ENCODE measurements at regions not wholly inside any gene's neighbourhood (a gene's known extent, or its start where the extent isn't known, plus 50 kb on each side); places are given as distances from the start of the nearest gene placed in this dataset.

- no peak for DNase-seq (ENCODE audit: low read depth in 1 of 2, low spot score in 1 of 2)
- no peak for TF ChIP-seq JUND (IDR thresholded peaks at IDR 0.05; ENCODE audit: low read depth)
- in situ Hi-C loops (cut with HindIII; ENCODE audit: low pct_unique_long_range_greater_than_20kb, low sequenced_read_pairs): no loop called here
Observed at GRCh38 chr5:12837592-12837991, 933.3 kb upstream of the CTNND2 start.

- DNase-seq (ENCODE audit: low read depth in 1 of 2, low spot score in 1 of 2): no peak
- in situ Hi-C loops (cut with HindIII; ENCODE audit: low pct_unique_long_range_greater_than_20kb, low sequenced_read_pairs): no loop called here
- TF ChIP-seq JUND (IDR thresholded peaks at IDR 0.05; ENCODE audit: low read depth): no peak
Observed at GRCh38 chr5:12825163-12825562, 920.9 kb upstream of the CTNND2 start.

- TF ChIP-seq JUND (IDR thresholded peaks at IDR 0.05; ENCODE audit: low read depth): no peak
- peak in 1 of 2 experiments; percentile 6 for DNase-seq (ENCODE audit: low read depth in 1 of 2, low spot score in 1 of 2)
- in situ Hi-C loops (cut with HindIII; ENCODE audit: low pct_unique_long_range_greater_than_20kb, low sequenced_read_pairs): no loop called here
Observed at GRCh38 chr5:12805165-12805698, 901.0 kb upstream of the CTNND2 start.

- no peak for TF ChIP-seq JUND (IDR thresholded peaks at IDR 0.05; ENCODE audit: low read depth)
- in situ Hi-C loops (cut with HindIII; ENCODE audit: low pct_unique_long_range_greater_than_20kb, low sequenced_read_pairs): no loop called here
Observed at GRCh38 chr5:12799165-12799564, 894.9 kb upstream of the CTNND2 start.

GRCh38 chr5:12795333-12795663 lies 891.1 kb upstream of the CTNND2 start:
- in situ Hi-C loops (cut with HindIII; ENCODE audit: low pct_unique_long_range_greater_than_20kb, low sequenced_read_pairs): no loop called here
- TF ChIP-seq JUND (IDR thresholded peaks at IDR 0.05; ENCODE audit: low read depth): no peak
- DNase-seq (ENCODE audit: low read depth in 1 of 2, low spot score in 1 of 2): no peak

More at GRCh38 chr5:12799165-12799564, 894.9 kb upstream of the CTNND2 start:
- DNase-seq (ENCODE audit: low read depth in 1 of 2, low spot score in 1 of 2): no peak

GRCh38 chr5:12794476-12795332 lies 890.5 kb upstream of the CTNND2 start:
- TF ChIP-seq JUND (IDR thresholded peaks at IDR 0.05; ENCODE audit: low read depth): no peak
- no peak for DNase-seq (ENCODE audit: low read depth in 1 of 2, low spot score in 1 of 2)
- in situ Hi-C loops (cut with HindIII; ENCODE audit: low pct_unique_long_range_greater_than_20kb, low sequenced_read_pairs): no loop called here

GRCh38 chr5:12793373-12793772 lies 889.1 kb upstream of the CTNND2 start:
- DNase-seq (ENCODE audit: low read depth in 1 of 2, low spot score in 1 of 2): no peak
- in situ Hi-C loops (cut with HindIII; ENCODE audit: low pct_unique_long_range_greater_than_20kb, low sequenced_read_pairs): no loop called here
- TF ChIP-seq JUND (IDR thresholded peaks at IDR 0.05; ENCODE audit: low read depth): no peak

- no peak for TF ChIP-seq JUND (IDR thresholded peaks at IDR 0.05; ENCODE audit: low read depth)
- in situ Hi-C loops (cut with HindIII; ENCODE audit: low pct_unique_long_range_greater_than_20kb, low sequenced_read_pairs): no loop called here
- no peak for DNase-seq (ENCODE audit: low read depth in 1 of 2, low spot score in 1 of 2)
Observed at GRCh38 chr5:12780536-12780935, 876.3 kb upstream of the CTNND2 start.

GRCh38 chr5:12777342-12777741 lies 873.1 kb upstream of the CTNND2 start:
- in situ Hi-C loops (cut with HindIII; ENCODE audit: low pct_unique_long_range_greater_than_20kb, low sequenced_read_pairs): no loop called here
- no peak for TF ChIP-seq JUND (IDR thresholded peaks at IDR 0.05; ENCODE audit: low read depth)
- DNase-seq (ENCODE audit: low read depth in 1 of 2, low spot score in 1 of 2): no peak

- no peak for TF ChIP-seq JUND (IDR thresholded peaks at IDR 0.05; ENCODE audit: low read depth)
- in situ Hi-C loops (cut with HindIII; ENCODE audit: low pct_unique_long_range_greater_than_20kb, low sequenced_read_pairs): no loop called here
- no peak for DNase-seq (ENCODE audit: low read depth in 1 of 2, low spot score in 1 of 2)
Observed at GRCh38 chr5:12772276-12772675, 868.0 kb upstream of the CTNND2 start.

GRCh38 chr5:12759377-12759776 lies 855.1 kb upstream of the CTNND2 start:
- in situ Hi-C loops (cut with HindIII; ENCODE audit: low pct_unique_long_range_greater_than_20kb, low sequenced_read_pairs): no loop called here
- DNase-seq (ENCODE audit: low read depth in 1 of 2, low spot score in 1 of 2): peak in 1 of 2 experiments; percentile 5

GRCh38 chr5:12757035-12757434 lies 852.8 kb upstream of the CTNND2 start:
- DNase-seq (ENCODE audit: low read depth in 1 of 2, low spot score in 1 of 2): no peak
- no peak for TF ChIP-seq JUND (IDR thresholded peaks at IDR 0.05; ENCODE audit: low read depth)
- in situ Hi-C loops (cut with HindIII; ENCODE audit: low pct_unique_long_range_greater_than_20kb, low sequenced_read_pairs): no loop called here

More at GRCh38 chr5:12759377-12759776, 855.1 kb upstream of the CTNND2 start:
- TF ChIP-seq JUND (IDR thresholded peaks at IDR 0.05; ENCODE audit: low read depth): no peak

- no peak for DNase-seq (ENCODE audit: low read depth in 1 of 2, low spot score in 1 of 2)
- TF ChIP-seq JUND (IDR thresholded peaks at IDR 0.05; ENCODE audit: low read depth): no peak
- in situ Hi-C loops (cut with HindIII; ENCODE audit: low pct_unique_long_range_greater_than_20kb, low sequenced_read_pairs): no loop called here
Observed at GRCh38 chr5:12745537-12745936, 841.3 kb upstream of the CTNND2 start.

Measured in T47D (cell line).